HG02852 (cell line): ENCODE measurements at regions not wholly inside any gene's neighbourhood (a gene's known extent, or its start where the extent isn't known, plus 50 kb on each side); places are given as distances from the start of the nearest gene placed in this dataset.

Experiments
- ATAC-seq: cut with Tn5 transposase; IDR thresholded peaks from one replicate; pipeline ENCODE4 v1.9.1; 2021; ENCODE audit warnings: mild to moderate bottlenecking, moderate library complexity; ENCODE audit not compliant: unreplicated experiment

- no peak for ATAC-seq
Measured at GRCh38 chr18:44602845-44603244, 77.8 kb upstream of the SETBP1 start.

DNA sequence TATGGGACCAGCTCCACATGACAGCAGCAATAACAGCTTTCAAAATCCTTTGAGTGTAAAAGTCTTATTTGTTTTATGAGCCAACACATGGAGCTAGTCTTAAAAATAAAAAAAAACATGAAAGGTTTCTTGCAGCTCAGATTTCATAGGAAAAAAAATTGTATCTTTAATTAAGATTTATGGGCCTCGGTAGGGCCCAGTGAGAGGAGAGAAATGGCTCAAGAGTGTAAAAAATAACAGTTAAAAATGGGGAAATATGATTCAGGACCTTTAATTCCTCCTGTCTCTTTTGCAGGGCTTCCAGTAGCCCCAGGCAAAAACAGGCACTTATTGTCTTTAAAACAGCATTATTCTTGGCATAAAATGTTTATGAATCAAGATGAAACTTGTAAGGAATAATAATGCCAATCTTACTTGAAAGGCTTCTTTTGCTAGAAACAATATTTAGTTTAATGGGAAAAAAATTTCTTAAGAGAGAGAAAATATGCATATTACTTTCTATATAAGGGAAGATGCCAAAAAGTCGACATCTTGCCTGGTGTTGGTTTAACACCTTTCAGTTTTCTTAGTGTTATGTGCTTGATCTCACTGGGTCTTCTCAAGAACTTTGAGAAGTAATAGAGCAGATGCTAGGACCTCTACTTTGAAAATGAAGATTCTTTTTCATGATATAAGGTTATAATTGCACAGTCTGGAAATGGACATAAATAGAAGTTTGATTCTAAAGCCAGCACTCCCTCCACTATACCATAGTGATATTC, 71.3 kb upstream of the SETBP1 start:
- no peak for ATAC-seq

- no peak for ATAC-seq
Measured at GRCh38 chr18:44620812-44621211, 59.9 kb upstream of the SETBP1 start.

DNA sequence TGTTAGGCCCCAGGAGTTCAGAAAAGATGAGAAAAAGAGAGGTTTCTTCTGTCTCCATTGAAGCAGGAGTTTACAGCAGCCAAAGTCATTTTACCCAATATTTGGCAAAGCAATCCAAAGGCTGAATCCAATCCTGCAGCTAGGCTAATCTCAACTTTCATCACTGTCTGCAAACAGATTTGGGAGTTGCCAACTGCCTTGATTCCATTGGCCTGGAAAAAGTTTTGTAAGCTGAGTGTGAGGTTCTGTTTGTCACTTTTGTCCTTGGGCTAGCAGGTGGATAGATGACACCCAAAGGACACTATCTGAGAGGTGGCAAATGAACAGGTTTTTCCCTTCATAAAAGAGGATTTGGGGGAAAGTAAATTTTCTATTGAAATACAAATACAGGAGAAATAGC, 56.6 kb upstream of the SETBP1 start:
- ATAC-seq, result no peak

DNA sequence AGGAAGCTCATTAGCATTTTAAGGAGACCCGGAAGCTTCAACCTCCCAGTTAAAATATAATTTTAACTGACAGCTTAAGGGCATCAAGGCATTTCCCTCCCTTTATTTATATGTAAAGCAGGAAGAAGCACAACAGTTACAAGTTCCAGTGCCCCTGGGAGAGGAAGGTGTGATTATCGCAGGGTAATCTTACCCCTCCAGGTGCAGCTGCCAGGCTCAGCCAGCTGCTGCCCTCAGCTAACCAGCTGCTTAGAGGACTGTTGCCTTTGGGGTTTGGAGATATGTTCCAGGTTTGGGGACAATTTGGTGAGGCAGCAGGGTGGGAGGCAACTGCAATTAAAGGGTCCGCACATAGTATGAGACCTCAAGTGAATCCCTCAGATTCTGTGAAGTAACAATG, 55.3 kb upstream of the SETBP1 start:
- ATAC-seq, result no peak

DNA sequence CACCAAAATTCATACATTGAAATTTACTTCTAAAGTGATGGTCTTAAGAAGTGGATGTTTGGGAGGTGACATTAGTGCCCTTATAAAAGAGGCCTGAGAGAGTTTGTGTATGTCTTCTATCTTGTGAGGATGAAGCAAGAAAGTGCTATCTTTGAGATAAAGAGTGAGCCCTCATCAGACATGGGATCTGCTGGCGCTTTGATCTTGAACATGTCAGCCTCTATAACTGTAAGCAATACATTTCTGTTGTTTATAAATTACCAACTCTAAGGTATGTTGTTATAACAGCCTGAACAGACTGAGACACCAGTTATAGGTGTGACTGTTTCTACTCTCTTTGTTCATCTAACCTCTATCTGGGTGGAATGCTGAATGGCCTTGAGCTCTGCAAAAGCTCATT, 54.5 kb upstream of the SETBP1 start:
- ATAC-seq, result no peak

DNA sequence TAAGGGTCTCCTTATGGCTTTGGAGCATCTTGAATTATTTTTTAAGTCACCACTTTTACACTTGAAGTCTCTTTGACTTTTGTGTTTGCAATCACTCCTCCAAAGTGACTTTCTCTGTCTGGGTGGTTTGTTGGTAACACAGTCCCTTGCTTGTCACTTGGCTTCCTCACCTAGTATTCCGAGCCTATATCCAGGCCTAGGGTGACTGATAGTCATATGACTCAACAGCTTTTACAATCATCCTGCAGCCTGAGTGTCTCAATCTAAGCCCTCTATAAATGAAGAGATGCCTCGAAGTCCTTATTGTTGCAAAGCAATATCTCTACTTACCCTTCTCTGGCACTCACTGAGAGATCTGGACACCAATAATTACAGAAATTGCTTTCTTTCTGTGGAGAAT, 53.9 kb upstream of the SETBP1 start:
- no peak for ATAC-seq

DNA sequence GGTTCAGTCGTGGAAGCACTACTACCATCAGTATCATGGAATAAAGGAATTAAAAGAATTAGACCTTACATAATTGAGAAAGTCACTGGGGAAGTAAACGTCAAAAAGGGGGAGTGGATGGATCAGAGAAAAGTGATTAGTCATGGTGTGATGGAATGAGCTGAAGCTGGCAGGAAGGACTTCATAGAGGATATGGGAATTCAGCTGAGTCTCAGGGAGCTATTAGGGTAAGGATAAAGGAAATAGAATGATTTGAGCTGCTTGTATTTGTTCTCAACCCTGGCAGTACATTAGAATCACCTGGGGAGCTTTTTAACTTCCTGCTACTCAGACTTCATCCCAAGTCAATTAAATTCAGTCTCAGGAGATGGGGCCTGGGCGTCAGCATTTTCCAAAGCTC, 53.4 kb upstream of the SETBP1 start:
- no peak for ATAC-seq

GRCh38 chr18:44629406-44629805, 51.3 kb upstream of the SETBP1 start:
- ATAC-seq, result no peak

GRCh38 chr18:44630118-44630517, 50.6 kb upstream of the SETBP1 start:
- no peak for ATAC-seq
